Panc1 (cell line): ENCODE measurements at regions not wholly inside any gene's neighbourhood (a gene's known extent, or its start where the extent isn't known, plus 50 kb on each side); places are given as distances from the start of the nearest gene placed in this dataset.

Source experiments
- ATAC-seq: fragments of 200-7000 bp; cut with Tn5 transposase; 2 replicates; pipeline ENCODE4 v1.9.1; 2020; ENCODE audit warnings: mild to moderate bottlenecking, moderate library complexity
- BruUV-seq: library from RNA; stranded (reverse); fragments of 400-500 nt; replicated peaks from 2 replicates; lab custom pipeline; 2021; lab: Mats Ljungman, UMichigan
- CTCF ChIA-PET: fragments of 300-600 bp; sonication (Branson Sonifier 250); formaldehyde crosslinking; loops from one replicate; lab custom pipeline; 2022; ENCODE audit warnings: antibody characterized with exemption; lab: Charles Lee
- POLR2A ChIA-PET: fragments of 300-600 bp; sonication (Branson Sonifier 250); formaldehyde crosslinking; loops from one replicate; lab custom pipeline; 2022; ENCODE audit warnings: antibody characterized with exemption; lab: Charles Lee
- DNase-seq: peaks from one replicate; pipeline ENCODE4 v3.0.0-alpha.2; 2010; ENCODE audit warnings: low read depth, low spot score
- H3K27ac ChIP-seq: 2 replicates; pipeline ENCODE4 v1.5.1; 2011; ENCODE audit warnings: mild to moderate bottlenecking, low read length, inconsistent platforms
- H3K27me3 ChIP-seq: fragments of 200-500 bp; sonication (Bioruptor generic); 2 replicates; pipeline ENCODE4 v1.6.0; 2014; ENCODE audit warnings: low read length, inconsistent platforms; ENCODE audit not compliant: control insufficient read depth, insufficient read depth
- H3K36me3 ChIP-seq: fragments of 200-500 bp; sonication (Bioruptor generic); 2 replicates; pipeline ENCODE4 v1.5.1; 2014; ENCODE audit warnings: inconsistent platforms, mild to moderate bottlenecking, low read length, moderate library complexity; ENCODE audit not compliant: control insufficient read depth, insufficient read depth
- H3K4me1 ChIP-seq: 2 replicates; pipeline ENCODE4 v1.5.1; 2011; ENCODE audit warnings: inconsistent platforms, mild to moderate bottlenecking, low read length, moderate library complexity; ENCODE audit not compliant: control insufficient read depth, insufficient read depth
- H3K4me3 ChIP-seq, 2 experiments: 2 replicates each; pipeline ENCODE4 v1.5.1; 2011 to 2012; ENCODE audit warnings: low read depth in 2 of 2, low read length in 2 of 2, mild to moderate bottlenecking in 2 of 2, inconsistent platforms in 1 of 2, moderate library complexity in 1 of 2
- H3K9me3 ChIP-seq: fragments of 200-500 bp; sonication (Bioruptor generic); 2 replicates; pipeline ENCODE4 v1.5.1; 2014; ENCODE audit warnings: low read depth, mild to moderate bottlenecking, inconsistent platforms, low read length, moderate library complexity; ENCODE audit not compliant: control insufficient read depth, insufficient read depth
- POLR2AphosphoS5 ChIP-seq: IDR thresholded peaks from 2 replicates; pipeline ENCODE4 v1.6.1; 2012; ENCODE audit warnings: mild to moderate bottlenecking, low read depth, low read length, moderate library complexity
- SIN3A ChIP-seq: IDR thresholded peaks from 2 replicates; pipeline ENCODE4 v1.6.1; 2012; ENCODE audit warnings: low read depth, mild to moderate bottlenecking, low read length, moderate library complexity, borderline replicate concordance; ENCODE audit not compliant: insufficient read depth
- TCF7L2 ChIP-seq: IDR thresholded peaks from 2 replicates; pipeline ENCODE4 v1.6.1; 2011; ENCODE audit warnings: mild to moderate bottlenecking, low read depth, low read length, inconsistent platforms
- in situ Hi-C: cut with HindIII; loops from 2 replicates; pipeline ENCODE4 v1.10.0; 2016; ENCODE audit warnings: low sequenced_read_pairs, low pct_unique_long_range_greater_than_20kb
- intact Hi-C: fragments of 100-400 bp; cut with micrococcal nuclease; formaldehyde crosslinking; loops from one replicate; pipeline ENCODE4 v1.10.0; 2022; ENCODE audit not compliant: unreplicated experiment
- TF ChIP-seq, protein P1 (sequence below): fragments of 450-650 bp; IDR thresholded peaks from 2 replicates; pipeline ENCODE4 v1.5.1; 2017; ENCODE audit warnings: mild to moderate bottlenecking
- TF ChIP-seq, protein P2 (sequence below), 2 experiments: IDR thresholded peaks; 2 replicates each; pipeline ENCODE4 v1.6.1; 2011 to 2012; ENCODE audit warnings: low read depth in 2 of 2, control low read depth in 1 of 2, low read length in 1 of 2, mild to moderate bottlenecking in 1 of 2, moderate library complexity in 1 of 2; ENCODE audit not compliant: insufficient read depth in 1 of 2

DNA sequence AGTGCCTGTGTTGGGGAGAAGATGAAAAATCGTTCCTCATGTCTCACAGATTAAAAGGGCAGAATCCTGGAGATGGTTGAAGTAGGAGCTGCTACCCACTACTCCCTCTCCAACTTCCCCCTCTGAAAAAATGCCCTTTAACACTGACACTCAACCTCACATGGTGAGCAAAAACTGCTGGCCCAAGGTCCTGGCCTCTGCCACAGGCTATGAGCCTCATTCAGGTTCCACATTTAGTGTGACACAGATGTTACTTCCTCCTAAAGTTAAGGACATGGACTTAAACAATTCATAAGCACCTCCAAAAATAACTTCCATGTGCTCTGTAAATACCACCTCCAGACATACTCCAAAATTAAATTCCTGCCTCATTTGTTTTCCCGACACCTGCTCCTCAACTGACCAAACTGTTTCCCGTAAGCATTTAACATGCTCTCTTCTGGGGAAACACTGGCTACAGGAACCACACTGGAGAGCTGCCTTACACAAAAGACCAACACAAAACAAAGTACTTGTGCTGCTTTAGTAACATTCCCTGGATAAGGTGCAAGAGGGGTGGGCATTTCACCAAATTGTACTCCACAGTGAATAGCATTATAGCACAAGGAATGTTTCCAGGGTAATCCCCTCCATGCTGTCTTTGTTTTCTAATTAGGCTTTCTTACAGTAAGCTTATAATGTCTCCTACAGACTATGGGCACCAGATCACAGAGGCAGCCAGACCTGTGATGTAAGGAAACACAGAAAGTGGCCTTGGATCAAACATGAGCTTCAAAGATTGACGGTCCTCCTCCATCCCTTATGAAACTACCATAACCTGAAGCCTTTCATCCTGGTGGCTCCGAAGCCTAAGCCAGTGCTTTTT is 57.0 kb downstream of the PHLDA1 start:
- CTCF ChIA-PET: no interaction called here
- ATAC-seq: no peak
- intact Hi-C loops (loop anchor here (5.0 to 10.0 kb wide), 2 partner anchors 110 to 267 kb away; no protein-coding TSS in a partner anchor), in situ Hi-C loops (no loop called here)
- no peak for DNase-seq
- no TSS peak for BruUV-seq
- POLR2A ChIA-PET: no interaction called here
- H3K4me1 ChIP-seq: peaks cover 36% of the 10 kb centered on the region
- TF ChIP-seq, protein P1, sequence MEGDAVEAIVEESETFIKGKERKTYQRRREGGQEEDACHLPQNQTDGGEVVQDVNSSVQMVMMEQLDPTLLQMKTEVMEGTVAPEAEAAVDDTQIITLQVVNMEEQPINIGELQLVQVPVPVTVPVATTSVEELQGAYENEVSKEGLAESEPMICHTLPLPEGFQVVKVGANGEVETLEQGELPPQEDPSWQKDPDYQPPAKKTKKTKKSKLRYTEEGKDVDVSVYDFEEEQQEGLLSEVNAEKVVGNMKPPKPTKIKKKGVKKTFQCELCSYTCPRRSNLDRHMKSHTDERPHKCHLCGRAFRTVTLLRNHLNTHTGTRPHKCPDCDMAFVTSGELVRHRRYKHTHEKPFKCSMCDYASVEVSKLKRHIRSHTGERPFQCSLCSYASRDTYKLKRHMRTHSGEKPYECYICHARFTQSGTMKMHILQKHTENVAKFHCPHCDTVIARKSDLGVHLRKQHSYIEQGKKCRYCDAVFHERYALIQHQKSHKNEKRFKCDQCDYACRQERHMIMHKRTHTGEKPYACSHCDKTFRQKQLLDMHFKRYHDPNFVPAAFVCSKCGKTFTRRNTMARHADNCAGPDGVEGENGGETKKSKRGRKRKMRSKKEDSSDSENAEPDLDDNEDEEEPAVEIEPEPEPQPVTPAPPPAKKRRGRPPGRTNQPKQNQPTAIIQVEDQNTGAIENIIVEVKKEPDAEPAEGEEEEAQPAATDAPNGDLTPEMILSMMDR: no peak
- TF ChIP-seq, protein P2, sequence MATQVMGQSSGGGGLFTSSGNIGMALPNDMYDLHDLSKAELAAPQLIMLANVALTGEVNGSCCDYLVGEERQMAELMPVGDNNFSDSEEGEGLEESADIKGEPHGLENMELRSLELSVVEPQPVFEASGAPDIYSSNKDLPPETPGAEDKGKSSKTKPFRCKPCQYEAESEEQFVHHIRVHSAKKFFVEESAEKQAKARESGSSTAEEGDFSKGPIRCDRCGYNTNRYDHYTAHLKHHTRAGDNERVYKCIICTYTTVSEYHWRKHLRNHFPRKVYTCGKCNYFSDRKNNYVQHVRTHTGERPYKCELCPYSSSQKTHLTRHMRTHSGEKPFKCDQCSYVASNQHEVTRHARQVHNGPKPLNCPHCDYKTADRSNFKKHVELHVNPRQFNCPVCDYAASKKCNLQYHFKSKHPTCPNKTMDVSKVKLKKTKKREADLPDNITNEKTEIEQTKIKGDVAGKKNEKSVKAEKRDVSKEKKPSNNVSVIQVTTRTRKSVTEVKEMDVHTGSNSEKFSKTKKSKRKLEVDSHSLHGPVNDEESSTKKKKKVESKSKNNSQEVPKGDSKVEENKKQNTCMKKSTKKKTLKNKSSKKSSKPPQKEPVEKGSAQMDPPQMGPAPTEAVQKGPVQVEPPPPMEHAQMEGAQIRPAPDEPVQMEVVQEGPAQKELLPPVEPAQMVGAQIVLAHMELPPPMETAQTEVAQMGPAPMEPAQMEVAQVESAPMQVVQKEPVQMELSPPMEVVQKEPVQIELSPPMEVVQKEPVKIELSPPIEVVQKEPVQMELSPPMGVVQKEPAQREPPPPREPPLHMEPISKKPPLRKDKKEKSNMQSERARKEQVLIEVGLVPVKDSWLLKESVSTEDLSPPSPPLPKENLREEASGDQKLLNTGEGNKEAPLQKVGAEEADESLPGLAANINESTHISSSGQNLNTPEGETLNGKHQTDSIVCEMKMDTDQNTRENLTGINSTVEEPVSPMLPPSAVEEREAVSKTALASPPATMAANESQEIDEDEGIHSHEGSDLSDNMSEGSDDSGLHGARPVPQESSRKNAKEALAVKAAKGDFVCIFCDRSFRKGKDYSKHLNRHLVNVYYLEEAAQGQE (IDR thresholded peaks at IDR 0.05; ENCODE audit: insufficient read depth in 1 of 2, low read depth in 2 of 2, low read length in 1 of 2): no peak
- TF ChIP-seq SIN3A: no peak
- no peak for TF ChIP-seq TCF7L2
- no peak for TF ChIP-seq POLR2AphosphoS5
- peaks cover 14% of the 10 kb centered on the region; the same call in 1 of the 2 replicates for H3K9me3 ChIP-seq
- no peaks in the 10 kb centered on the region for H3K27me3 ChIP-seq
- H3K4me3 ChIP-seq: no peak overlapping the region
- peak overlapping the region; percentile 99 for H3K27ac ChIP-seq
- H3K36me3 ChIP-seq: no peaks in the 10 kb centered on the region

DNA sequence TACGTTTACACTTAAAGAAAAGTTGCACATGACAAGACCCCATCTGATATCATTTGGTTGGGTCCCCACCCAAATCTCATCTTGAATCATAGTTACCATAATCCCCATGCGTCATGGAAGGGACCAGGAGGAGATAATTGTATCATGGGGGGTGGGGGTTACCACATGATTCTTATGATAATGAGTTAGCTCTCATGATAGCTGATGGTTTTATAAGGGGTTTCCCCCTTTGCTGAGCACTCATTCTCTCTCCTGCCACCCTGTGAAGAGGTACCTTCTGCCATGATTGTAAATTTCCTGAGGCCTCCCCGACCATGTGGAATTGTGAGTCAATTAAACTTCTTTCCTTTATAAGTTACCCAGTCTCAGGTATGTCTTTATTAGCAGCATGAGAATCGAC is 60.3 kb downstream of the PHLDA1 start:
- peak overlapping the region; percentile 99 for H3K27ac ChIP-seq
- H3K27me3 ChIP-seq: no peaks in the 10 kb centered on the region
- ChIA-PET POLR2A (no interaction called here), CTCF (no interaction called here)
- TF ChIP-seq POLR2AphosphoS5 (no peak), SIN3A (no peak), TCF7L2 (no peak)
- TF ChIP-seq, protein P1: no peak
- TF ChIP-seq, protein P2 (IDR thresholded peaks at IDR 0.05; ENCODE audit: insufficient read depth in 1 of 2, low read depth in 2 of 2, low read length in 1 of 2): no peak
- H3K9me3 ChIP-seq: peaks cover 19% of the 10 kb centered on the region; the same call in 1 of the 2 replicates
- ATAC-seq (no peak), DNase-seq (no peak)
- H3K4me1 ChIP-seq: peaks cover 3% of the 10 kb centered on the region
- no peaks in the 10 kb centered on the region for H3K36me3 ChIP-seq
- no peak overlapping the region for H3K4me3 ChIP-seq
- in situ Hi-C loops (no loop called here), intact Hi-C loops (loop anchor here (10.0 kb wide), 1 partner anchor 106 kb away; no protein-coding TSS in a partner anchor)
- BruUV-seq: no TSS peak
